ENCODE measurements at regions not wholly inside any gene's neighbourhood (a gene's known extent, or its start where the extent isn't known, plus 50 kb on each side); places are given as distances from the start of the nearest gene placed in this dataset.
A peak's percentile ranks its signal among the peaks of the same experiment; 100 is the strongest.

DNA sequence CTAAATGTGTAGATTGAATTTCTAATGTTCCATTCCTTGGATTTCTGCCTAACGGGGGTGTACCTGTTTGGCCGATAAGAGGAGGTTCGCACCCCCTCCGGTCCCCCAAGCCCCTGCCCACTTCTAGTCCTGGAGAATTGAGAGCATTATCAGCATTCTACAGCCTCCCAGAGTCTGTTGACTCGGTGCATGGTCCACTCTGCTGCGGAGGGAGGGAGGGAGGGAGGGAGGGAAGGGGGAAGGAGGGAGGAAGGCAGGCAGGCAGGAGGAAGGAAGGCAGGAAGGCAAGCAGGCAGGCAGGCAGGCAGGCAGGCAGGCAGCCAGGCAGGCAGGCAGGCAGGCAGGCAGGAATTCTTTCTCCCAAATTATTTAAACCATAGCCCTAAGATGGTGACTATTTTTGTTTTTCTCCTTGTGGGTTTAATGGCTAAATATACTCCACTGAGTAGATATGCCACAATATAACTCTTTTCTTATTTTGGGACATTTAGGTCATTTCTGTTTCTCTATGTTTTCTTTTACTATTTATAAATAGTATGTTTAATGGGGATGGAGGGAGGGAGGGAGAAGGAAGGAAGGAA is 69.5 kb upstream of the CHST15 start:
- no peaks in the 10 kb centered on the region for H3K27me3 ChIP-seq
- H3K9me3 ChIP-seq (replicated peaks in 1 of 11) = peaks cover 9 to 28% (median 16%) of the 10 kb centered on the region in 11 experiments
- H3K27ac ChIP-seq = no peak overlapping the region
- H3K4me3 ChIP-seq = no peak overlapping the region
- H3K36me3 ChIP-seq = no peaks in the 10 kb centered on the region
- TF ChIP-seq Cebpa-rat (IDR thresholded peaks at IDR 0.05) = no peak
- H4K20me1 ChIP-seq = no peaks in the 10 kb centered on the region
- H3K9ac ChIP-seq = no peak overlapping the region
- peaks cover 12 to 41% (median 32%) of the 10 kb centered on the region in 10 experiments for H3K4me1 ChIP-seq
- peak overlapping the region in 3 of 11 experiments; percentile 12 to 23 (median 21); a peak in 3 of 22 replicates for H3K4me2 ChIP-seq

DNA sequence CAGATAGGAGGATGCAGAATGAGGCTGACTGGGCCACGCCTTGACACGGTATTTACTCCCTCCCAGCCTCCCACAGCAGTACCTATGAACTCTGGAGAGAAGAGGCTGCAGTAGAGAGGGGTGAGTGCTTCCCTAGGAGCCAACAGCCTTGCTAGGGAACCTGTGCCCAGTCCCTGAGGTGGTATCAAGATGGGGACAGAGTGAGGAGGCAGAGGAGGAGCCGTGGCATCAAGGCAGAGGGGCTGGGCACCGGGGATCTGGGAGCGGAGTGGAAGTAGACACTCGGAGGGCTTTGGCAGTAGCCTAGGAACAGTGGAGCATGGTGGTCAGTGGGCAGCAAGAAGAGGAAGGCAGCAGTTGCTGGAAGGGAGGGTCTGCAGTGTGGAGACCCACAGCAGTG is 68.7 kb upstream of the CHST15 start:
- Histone ChIP-seq H3K27me3 (no peaks in the 10 kb centered on the region), H3K4me2 (peak overlapping the region in 4 of 11 experiments; percentile 10 to 23 (median 16); a peak in 4 of 22 replicates), H3K27ac (no peak overlapping the region), H3K36me3 (no peaks in the 10 kb centered on the region), H3K4me3 (no peak overlapping the region), H3K9me3 (replicated peaks in 1 of 11) (peaks cover 11 to 26% (median 17%) of the 10 kb centered on the region in 11 experiments), H3K4me1 (peaks cover 12 to 39% (median 35%) of the 10 kb centered on the region in 10 experiments), H4K20me1 (no peaks in the 10 kb centered on the region), H3K9ac (no peak overlapping the region)
- TF ChIP-seq Cebpa-rat (IDR thresholded peaks at IDR 0.05) = no peak

DNA sequence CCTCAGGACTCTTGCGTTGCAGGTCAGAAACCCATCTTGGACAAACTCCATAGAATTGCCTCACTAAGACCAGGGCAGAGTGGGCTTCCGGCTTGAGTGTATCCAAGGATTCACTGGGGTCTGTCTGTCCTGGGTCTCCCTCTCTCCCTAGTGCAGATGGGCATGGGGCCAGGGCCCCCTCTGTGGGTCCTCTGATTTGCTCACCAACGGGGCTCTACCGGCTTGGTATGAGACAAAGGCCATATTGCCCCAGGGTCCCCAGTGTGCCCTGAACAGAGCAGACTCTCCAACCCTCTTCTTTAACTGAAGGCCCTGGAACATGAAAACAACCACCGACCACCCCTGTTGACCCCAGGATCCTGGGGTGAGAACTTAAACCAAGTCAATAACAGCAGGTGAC is 68.2 kb upstream of the CHST15 start:
- Histone ChIP-seq H3K9ac (no peak overlapping the region), H3K36me3 (no peaks in the 10 kb centered on the region), H3K4me1 (peaks cover 17 to 44% (median 40%) of the 10 kb centered on the region in 10 experiments), H4K20me1 (no peaks in the 10 kb centered on the region), H3K4me2 (peak overlapping the region in 7 of 11 experiments; percentile 4 to 35 (median 18); a peak in 8 of 22 replicates), H3K27me3 (no peaks in the 10 kb centered on the region), H3K9me3 (replicated peaks in 1 of 11) (peaks cover 8 to 21% (median 14%) of the 10 kb centered on the region in 11 experiments), H3K4me3 (no peak overlapping the region), H3K27ac (no peak overlapping the region)
- no peak for TF ChIP-seq Cebpa-rat (IDR thresholded peaks at IDR 0.05)

GRCh38 chr10:124160943-124161582 is 67.7 kb upstream of the CHST15 start:
- peaks cover 5 to 18% (median 14%) of the 10 kb centered on the region in 11 experiments; a peak in 19 of 22 replicates for H3K9me3 ChIP-seq (replicated peaks in 1 of 11)
- H4K20me1 ChIP-seq = no peaks in the 10 kb centered on the region
- H3K9ac ChIP-seq = no peak overlapping the region
- no peak for TF ChIP-seq Cebpa-rat (IDR thresholded peaks at IDR 0.05)
- H3K4me1 ChIP-seq = peaks cover 22 to 50% (median 45%) of the 10 kb centered on the region in 10 experiments
- no peaks in the 10 kb centered on the region for H3K27me3 ChIP-seq
- no peak overlapping the region for H3K27ac ChIP-seq
- no peak overlapping the region for H3K4me3 ChIP-seq
- no peaks in the 10 kb centered on the region for H3K36me3 ChIP-seq
- peak overlapping the region in 8 of 11 experiments; percentile 4 to 35 (median 18); a peak in 7 of 22 replicates for H3K4me2 ChIP-seq

DNA sequence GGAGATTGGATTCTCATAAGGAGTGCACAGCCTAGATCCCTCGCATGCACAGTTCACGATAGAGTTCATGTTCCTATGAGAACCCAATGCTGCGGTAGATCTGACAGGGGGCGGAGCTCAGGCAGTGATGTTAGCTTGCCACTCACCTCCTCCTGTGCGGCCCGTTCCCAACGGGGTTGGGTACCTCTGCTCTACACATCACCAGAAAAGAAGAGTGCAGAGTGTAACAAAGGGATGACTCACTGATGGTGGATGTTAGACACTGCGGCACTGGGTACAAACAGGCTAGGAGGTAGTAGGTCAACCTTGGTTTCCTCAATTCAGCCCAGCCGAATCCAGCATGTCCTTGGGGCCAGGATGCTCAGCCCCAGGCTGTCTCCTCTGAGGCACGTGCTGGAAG is 66.8 kb upstream of the CHST15 start:
- Histone ChIP-seq H3K4me3 (no peak overlapping the region), H3K9me3 (replicated peaks in 1 of 11) (peaks cover 5 to 18% (median 14%) of the 10 kb centered on the region in 11 experiments; a peak in 19 of 22 replicates), H3K4me2 (peak overlapping the region in 9 of 11 experiments; percentile 4 to 53 (median 40); a peak in 15 of 22 replicates), H4K20me1 (no peaks in the 10 kb centered on the region), H3K4me1 (peaks cover 29 to 59% (median 52%) of the 10 kb centered on the region in 10 experiments), H3K27me3 (no peaks in the 10 kb centered on the region), H3K36me3 (no peaks in the 10 kb centered on the region), H3K27ac (no peak overlapping the region), H3K9ac (no peak overlapping the region)
- no peak for TF ChIP-seq Cebpa-rat (IDR thresholded peaks at IDR 0.05)

- Histone ChIP-seq H4K20me1 (no peaks in the 10 kb centered on the region), H3K4me2 (peak overlapping the region; percentile 4 to 53 (median 40); a peak in 17 of 22 replicates), H3K9me3 (replicated peaks in 1 of 11) (peaks cover 5 to 18% (median 14%) of the 10 kb centered on the region in 11 experiments; a peak in 19 of 22 replicates), H3K27ac (no peak overlapping the region), H3K4me1 (peaks cover 30 to 66% (median 61%) of the 10 kb centered on the region in 10 experiments), H3K36me3 (no peaks in the 10 kb centered on the region), H3K27me3 (no peaks in the 10 kb centered on the region), H3K9ac (no peak overlapping the region), H3K4me3 (no peak overlapping the region)
- TF ChIP-seq Cebpa-rat (IDR thresholded peaks at IDR 0.05) = no peak
Measured at GRCh38 chr10:124159153-124159552, 65.8 kb upstream of the CHST15 start.

DNA sequence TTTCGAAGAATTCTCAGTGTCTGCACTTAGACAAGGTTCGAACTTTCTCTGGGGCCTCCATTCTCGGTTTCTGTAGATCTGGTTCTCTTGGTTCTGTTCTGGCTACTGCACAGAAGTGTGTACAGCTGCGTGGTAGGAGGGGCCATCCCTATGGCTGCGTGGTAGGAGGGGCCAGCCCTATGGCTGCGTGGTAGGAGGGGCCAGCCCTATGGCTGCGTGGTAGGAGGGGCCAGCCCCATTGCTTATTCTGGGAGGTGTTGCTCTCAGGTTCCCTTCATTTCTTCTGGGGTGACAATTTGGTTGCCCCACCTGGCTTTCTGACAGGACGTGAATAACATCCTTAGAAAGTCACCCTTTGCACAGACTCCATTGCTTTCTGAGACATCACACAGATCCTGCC is 65.2 kb upstream of the CHST15 start:
- Histone ChIP-seq H3K9me3 (replicated peaks in 1 of 11) (peaks cover 5 to 18% (median 14%) of the 10 kb centered on the region in 11 experiments; a peak in 19 of 22 replicates), H3K4me2 (0 out of 22 replicates have a peak overlapping the region, but pooled peaks of 1 of the 11 experiments have one; percentile 40), H3K27ac (no peak overlapping the region), H3K9ac (no peak overlapping the region), H3K4me3 (no peak overlapping the region), H3K27me3 (no peaks in the 10 kb centered on the region), H3K4me1 (peaks cover 32 to 72% (median 67%) of the 10 kb centered on the region in 10 experiments), H3K36me3 (no peaks in the 10 kb centered on the region), H4K20me1 (no peaks in the 10 kb centered on the region)
- no peak for TF ChIP-seq Cebpa-rat (IDR thresholded peaks at IDR 0.05)

DNA sequence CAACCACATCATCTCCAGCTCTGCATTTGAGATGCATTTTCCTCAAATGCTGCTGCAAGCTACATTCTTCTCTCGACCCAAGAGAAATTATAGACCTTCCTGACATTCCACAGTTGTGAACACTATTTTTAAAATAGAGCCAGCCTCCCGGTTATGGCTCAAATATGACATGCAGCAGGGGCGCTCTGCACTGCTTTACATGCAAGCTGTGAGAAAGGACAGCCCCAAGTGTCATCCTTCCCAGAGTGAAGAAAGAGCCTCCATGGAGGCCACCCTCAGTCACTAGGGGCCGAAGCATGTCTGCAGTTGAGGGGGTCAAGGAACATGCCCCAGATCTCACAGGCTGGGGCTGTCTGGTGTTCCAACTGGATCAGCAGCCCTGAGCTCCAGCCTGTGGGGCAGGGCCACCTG is 63.9 kb upstream of the CHST15 start:
- H4K20me1 ChIP-seq = no peaks in the 10 kb centered on the region
- H3K9ac ChIP-seq = no peak overlapping the region
- no peak overlapping the region for H3K27ac ChIP-seq
- H3K4me3 ChIP-seq = no peak overlapping the region
- peak overlapping the region in 6 of 11 experiments; percentile 15 to 73 (median 58); a peak in 6 of 22 replicates for H3K4me2 ChIP-seq
- H3K9me3 ChIP-seq (replicated peaks in 1 of 11) = peaks cover 5 to 18% (median 14%) of the 10 kb centered on the region in 11 experiments; a peak in 19 of 22 replicates
- H3K4me1 ChIP-seq = peaks cover 45 to 81% (median 75%) of the 10 kb centered on the region in 10 experiments
- no peak for TF ChIP-seq Cebpa-rat (IDR thresholded peaks at IDR 0.05)
- H3K27me3 ChIP-seq = no peaks in the 10 kb centered on the region
- H3K36me3 ChIP-seq = no peaks in the 10 kb centered on the region

GRCh38 chr10:124156524-124157260 is 63.3 kb upstream of the CHST15 start:
- H4K20me1 ChIP-seq = no peaks in the 10 kb centered on the region
- no peaks in the 10 kb centered on the region for H3K36me3 ChIP-seq
- H3K27ac ChIP-seq = peak overlapping the region in 6 of 11 experiments; percentile 27 to 68 (median 46); a peak in 7 of 22 replicates
- H3K27me3 ChIP-seq = no peaks in the 10 kb centered on the region
- TF ChIP-seq Cebpa-rat (IDR thresholded peaks at IDR 0.05) = no peak
- H3K4me1 ChIP-seq = peaks cover 51 to 82% (median 78%) of the 10 kb centered on the region in 10 experiments
- H3K4me3 ChIP-seq = no peak overlapping the region
- H3K9me3 ChIP-seq (replicated peaks in 1 of 11) = peaks cover 5 to 18% (median 14%) of the 10 kb centered on the region in 11 experiments; a peak in 19 of 22 replicates
- H3K4me2 ChIP-seq = peak overlapping the region; percentile 51 to 73 (median 61)
- H3K9ac ChIP-seq = no peak overlapping the region
